Right ventricle myocardium inferior (tissue), 1 donor: ENCODE measurements at regions not wholly inside any gene's neighbourhood (a gene's known extent, or its start where the extent isn't known, plus 50 kb on each side); places are given as distances from the start of the nearest gene placed in this dataset.

ENCODE experiments used
- ATAC-seq: fragments of 200-7000 bp; cut with Tn5 transposase; one replicate; pipeline ENCODE4 v1.9.1; 2020; ENCODE audit warnings: mild to moderate bottlenecking, moderate library complexity
- DNase-seq: peaks from one replicate; pipeline ENCODE4 v3.0.0; 2021; ENCODE audit errors: missing footprints
- intact Hi-C: fragments of 100-400 bp; cut with DNase I; formaldehyde crosslinking; loops from one replicate; pipeline ENCODE4 v1.11.0; 2022
- donor health status: DM: no; HTN: yes; CAD: no; lungs with severe emphysema.

DNA sequence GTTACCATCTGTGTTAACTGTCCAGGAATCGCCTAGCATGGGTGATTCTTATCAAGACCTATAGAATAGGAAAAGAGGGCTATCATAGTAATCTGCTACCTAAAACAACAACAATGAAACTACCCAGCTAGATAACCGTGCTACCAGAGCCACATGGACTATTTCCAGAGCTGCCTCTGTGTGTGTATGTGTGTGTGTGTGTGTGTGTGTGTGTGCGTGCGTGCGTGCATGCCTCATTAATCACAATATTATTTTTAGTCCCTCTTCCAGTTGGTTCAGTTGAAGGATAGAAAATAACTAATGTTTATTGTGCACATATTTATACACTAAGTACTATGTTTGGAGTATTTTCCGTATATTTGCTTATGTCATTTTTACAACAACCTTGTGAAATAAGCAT lies 201.1 kb downstream of the SP3 start:
- ATAC-seq (no peak), DNase-seq (no peak)

DNA sequence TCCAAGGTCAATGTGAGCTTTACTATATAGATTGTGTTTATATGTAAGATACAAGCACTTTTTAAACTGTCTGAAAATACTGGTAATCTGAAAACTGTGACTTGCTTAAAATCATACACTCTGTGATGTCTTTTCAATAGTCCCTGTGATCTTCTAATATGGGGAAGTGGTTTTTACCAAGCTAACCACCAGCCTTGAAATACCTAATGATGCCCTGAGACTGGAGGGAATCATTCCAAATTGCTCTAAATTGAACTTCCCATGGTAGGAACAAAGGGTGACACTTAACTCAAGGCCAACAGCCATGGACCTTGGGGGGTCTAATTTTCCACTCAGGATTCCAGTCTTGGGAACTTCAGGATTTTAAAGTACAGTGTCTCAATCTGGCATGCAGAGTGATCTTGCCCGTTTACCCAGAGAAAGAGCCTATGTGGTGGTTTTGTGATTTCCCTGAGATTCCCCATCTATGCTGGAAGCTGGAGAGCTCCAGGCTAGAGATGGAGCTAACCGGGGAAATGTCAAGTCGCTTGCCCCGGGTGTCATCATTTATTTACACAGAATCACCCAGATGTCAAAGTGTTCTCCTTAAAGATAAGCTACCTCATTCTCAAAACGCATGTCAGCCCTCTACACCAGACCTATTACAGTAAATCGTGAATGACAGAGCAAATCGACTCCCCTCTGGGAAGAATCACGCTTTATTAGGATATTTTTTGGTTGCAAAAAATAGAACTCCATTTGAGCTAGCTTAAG lies 198.5 kb downstream of the SP3 start:
- no peak for ATAC-seq
- intact Hi-C loops = no loop called here
- no peak for DNase-seq

More for the DNA sequence above, 201.1 kb downstream of the SP3 start:
- intact Hi-C loops = no loop called here

DNA sequence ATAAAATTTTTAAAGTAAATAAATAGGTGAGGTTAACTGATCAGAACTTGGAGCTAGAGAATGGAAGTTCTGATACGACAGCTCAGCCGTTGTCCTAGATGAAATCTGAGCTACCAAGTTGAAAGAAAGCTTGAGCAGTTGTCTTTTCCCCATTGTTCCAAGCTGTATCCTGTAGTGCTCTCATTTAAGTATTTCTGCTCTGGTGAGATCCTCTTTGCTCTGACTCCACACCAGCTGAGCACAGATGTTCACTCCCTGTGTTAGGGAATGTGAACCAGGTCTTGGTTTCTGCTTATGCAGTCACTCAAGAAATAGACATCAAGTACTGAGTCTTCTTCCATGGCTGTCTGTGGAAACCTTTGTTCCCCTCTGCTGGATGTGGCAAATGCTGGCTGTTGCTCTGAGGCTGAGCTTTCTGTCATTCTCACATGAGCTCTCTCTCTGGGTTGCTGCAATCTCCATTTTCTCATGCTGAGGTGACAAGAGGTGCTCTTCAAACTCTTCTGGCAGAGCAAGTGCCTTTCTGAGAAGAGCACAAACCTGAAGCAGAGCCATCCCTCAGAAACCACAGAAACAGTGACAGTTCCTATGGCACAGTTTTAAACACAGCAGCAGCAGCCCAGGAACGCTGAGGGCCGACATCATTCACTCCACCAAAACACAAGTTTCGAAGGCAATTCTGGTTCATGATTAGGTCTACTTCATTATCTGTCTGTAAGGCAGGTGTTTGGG lies 194.1 kb downstream of the SP3 start:
- ATAC-seq = no peak
- intact Hi-C loops = no loop called here
- no peak for DNase-seq

DNA sequence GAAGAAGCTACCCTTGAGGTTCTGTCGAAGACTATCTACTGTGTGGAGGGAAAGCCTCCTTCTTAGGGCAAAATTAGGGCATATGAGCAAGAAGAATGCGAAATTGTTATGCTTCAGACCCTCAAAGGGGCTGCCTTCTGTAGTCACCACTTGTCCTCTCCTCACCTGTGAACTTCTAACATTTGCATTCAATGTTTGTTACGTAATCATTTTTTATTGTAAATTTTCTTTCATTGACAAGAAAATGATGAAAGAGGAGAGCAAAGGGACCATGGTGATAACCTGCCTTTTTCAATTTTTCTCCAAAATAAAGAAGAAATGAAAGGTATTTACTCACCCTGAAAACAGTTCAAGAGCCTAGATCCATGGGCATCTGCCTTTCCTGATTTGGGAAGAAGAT lies 193.0 kb downstream of the SP3 start:
- DNase-seq (no peak), ATAC-seq (no peak)
- intact Hi-C loops = no loop called here

DNA sequence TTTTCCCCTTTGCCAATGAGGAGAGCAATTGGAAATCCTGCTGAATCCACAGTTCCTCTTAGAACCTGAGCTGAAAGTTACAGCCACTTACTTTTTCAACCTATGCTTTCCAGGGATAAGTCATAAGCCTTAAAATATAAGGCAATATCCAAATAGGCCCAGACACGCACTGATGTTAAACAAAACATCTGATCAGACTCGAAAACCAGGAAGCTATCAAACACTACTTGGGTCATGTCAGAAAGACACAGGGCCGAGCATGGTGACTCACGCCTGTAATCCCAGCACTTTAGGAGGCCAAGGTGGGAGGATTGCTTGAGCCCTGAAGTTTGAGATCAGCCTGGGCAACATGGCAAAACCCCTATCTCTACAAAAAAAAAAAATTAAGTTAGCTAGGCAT lies 192.1 kb downstream of the SP3 start:
- DNase-seq = no peak
- intact Hi-C loops = no loop called here
- no peak for ATAC-seq

DNA sequence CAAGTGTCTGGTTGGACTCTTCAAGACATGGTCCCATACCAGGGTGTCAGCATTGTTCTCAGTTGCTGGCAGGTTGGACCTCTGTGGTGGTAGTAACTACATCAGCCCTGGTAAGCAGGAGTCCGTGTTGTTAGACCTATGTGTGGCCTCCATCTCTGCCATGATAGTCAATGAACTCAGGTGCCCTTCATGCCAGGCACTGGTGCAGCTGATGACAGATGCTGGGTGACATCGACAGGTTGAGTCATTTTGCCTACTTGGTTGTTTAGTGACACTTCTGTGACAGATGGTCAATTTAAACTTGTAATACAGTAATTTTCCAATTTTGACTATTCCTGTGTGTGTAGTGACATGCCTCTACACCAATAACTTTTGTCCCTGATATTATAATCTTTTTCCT lies 189.7 kb downstream of the SP3 start:
- DNase-seq (no peak), ATAC-seq (no peak)
- intact Hi-C loops = no loop called here

DNA sequence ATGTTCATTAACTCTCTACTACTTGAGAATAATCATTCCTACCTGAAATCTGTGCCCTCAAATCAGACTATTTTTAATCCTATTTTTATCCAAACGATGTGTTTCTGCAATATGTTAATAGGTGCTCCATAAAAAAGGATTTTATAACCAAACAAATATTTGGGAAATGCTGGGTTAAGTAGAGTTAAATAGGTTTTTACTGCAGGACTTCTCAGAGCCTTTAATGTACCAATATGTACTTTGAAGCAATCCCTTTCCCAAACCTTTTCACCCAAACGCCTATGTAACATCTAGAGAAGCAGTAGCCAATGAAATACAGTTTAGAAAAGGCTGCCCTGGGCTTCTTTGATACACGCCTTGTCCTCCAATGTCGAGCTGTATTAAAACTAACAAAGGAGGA lies 182.5 kb downstream of the SP3 start:
- intact Hi-C loops = no loop called here
- DNase-seq (no peak), ATAC-seq (no peak)

DNA sequence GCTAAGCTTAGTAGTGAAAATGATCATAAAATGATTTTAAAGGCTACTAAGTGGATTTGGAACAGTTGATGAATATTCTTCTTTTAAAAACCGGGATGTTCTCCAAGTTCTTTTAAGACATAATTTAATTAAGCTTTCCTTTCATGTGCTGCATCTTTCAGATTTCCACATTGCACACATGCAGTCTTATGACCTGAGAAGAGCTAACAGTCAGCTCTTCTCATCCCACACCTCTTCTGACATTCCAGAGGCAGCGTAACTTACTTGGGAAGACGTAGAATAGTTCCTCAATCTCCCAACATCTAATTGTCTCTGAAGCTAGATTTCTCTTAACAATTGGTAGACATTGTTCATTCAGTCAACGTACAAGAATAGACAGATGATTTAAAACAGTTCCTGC lies 181.8 kb downstream of the SP3 start:
- DNase-seq (no peak), ATAC-seq (no peak)
- intact Hi-C loops = no loop called here

DNA sequence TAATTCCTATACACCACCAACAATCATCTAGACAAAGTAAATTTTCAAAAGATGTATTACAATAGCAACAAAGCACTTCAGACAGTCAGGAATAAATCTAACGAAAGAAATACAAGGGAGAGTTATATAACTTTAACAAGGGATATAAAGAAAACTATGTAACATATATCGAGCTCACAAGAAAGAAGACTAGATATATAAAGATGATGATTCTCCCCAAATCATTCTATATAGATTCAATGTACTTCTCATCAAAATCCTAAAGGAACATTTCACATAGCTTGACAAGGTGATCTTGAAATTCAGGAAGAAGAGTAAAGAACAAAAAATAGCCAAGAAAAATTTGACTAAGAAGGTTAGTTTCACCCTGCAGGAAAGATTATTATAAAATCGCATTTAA lies 179.4 kb downstream of the SP3 start:
- no peak for DNase-seq
- intact Hi-C loops = no loop called here
- no peak for ATAC-seq

DNA sequence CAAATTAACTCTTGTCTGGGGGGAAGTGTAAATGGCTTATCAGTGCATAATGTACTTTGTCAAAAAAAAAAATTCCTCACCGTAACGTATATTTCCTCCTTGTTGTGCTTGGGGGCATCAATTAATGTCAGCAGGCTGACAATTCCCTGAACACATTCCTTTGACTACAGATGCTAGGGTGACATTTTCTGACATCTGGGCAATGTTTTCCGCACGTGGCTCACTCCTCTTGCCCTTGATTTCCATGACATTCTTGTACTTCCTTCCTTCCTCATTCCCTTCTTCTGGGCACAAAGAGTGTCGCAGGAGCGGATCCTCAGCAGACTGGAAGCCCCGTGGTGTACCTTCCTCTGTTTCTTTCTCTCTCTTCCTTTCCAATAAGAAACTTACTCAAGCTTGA lies 173.7 kb downstream of the SP3 start:
- no peak for ATAC-seq
- intact Hi-C loops = no loop called here

DNA sequence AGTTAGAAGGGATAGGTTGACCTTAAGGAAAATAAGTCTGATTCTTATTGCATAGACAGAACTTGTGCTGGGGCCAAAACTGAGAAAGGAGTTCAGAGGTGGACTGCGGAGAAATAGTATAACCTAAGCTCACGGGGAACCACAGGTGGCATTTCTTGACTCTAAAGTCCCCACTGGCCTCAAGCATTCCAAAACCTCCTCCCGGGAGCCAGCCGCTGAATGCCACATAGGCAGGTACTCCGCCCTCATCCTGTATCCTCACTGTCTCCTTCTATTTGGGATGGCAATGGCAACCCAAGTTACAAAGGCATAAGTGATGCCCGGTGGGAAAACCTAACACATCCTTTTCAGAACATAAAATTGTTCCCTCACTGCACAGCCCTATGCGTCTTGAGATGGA lies 173.0 kb downstream of the SP3 start:
- ATAC-seq (no peak), DNase-seq (no peak)
- intact Hi-C loops = no loop called here

More for the DNA sequence above, 173.7 kb downstream of the SP3 start:
- no peak for DNase-seq

DNA sequence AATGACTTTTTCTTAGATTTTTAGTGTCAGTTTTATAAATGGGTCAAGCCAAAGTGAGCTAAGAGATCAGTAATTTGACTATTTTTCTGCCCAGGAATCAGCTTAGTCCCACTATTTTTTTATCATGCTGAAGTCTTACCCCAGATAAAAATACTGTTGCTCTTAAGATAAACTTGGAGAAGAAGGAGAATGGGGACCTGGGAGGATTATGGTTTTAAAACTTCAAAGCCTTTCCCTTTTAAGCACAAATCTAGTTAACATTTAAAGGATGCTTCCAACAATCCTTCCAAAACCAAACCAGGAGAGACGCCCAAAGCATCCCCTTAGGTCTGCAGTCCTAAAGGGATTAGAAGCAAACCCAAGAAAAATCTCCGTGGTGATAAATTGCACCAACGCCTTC lies 172.4 kb downstream of the SP3 start:
- DNase-seq (no peak), ATAC-seq (no peak)
- intact Hi-C loops = no loop called here

DNA sequence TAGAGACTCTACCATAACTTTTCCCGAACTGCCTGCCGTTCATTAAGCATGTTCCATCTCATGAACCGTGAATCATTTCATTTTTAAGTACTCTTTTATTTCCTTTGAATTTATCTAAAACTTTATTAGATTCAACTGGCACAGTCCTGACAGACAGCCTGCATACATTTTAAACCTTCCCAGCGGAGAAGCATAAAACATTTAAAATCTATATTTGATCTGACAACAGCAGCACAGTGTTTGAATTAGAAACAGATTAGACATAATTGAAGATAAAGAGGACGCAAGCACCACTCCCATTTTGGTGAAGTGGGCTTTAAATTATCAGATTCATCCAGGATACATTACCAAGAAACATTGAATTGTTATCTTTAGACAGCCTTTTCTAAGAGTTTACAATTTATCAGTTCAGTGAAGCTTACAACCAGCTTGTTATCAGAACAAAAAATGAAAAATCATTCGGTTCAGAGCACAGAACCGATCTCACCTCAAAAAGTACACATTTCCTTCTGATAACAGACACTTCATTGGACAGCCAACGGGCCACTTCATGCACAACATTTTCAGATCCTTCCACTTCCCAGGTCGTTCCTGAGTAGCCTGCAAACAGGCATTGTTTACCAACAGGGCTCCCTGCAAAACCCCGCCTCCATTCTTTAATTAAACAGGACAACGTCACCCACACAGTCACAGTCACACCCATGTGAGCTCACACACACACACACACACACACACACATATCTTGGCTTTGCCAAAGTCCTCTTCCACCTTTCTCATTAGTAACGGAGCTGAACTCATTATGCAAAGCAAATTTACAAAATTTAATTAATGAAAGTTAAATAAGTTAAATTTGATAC lies 171.2 kb downstream of the SP3 start:
- no peak for ATAC-seq
- DNase-seq = no peak
- intact Hi-C loops = no loop called here

DNA sequence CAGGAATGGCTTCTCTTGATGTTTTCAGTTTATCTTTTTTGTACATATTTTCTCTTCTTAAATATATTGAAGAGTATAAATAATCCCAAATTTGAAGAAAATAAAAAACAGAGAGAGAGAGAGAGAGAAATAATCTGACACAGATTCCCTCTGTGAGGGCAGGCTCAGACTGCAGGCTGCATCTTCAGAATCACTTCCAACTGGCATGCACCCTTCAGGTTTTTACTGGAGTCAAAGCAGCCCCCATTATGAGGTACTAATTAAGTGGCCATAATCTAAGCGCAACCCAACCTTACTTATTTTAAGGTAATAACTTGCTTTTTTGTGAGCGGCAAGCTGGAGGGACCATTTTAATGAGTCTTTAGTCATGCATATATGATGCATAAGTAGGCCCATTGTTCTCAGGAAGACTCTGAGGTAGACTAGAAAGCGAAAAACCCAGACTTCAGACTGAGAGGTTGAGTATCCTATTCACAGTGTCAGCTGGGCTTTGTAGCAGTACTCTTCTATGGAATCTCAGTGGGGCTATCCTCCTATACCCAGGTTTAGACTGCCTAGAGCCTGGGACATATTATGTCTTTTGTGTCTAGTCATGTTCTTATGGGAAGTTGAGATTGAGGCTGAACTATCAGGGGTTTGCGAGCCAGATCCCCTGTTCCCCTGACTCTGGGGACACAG lies 167.4 kb downstream of the SP3 start:
- no peak for DNase-seq
- intact Hi-C loops = no loop called here

DNA sequence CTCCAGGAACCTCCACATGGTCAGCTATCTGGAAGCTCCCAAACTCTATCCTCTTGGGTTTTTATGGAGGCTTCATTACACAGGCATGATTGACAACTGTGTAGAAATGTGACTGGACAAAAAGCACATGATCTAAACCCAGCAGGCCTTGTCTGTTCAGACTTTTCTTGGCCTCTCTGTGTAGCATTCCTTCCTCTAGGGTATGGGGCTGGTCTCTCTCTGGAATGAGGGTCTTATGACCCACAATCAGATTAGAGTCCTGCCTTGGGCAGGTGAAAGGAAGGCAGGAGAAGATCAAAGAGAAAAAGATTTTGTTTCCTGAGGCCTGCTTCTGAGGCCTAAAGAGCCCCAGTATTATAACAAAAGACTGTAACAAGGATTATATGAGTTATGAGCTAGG lies 162.7 kb downstream of the SP3 start:
- intact Hi-C loops = no loop called here
- no peak for DNase-seq
- no peak for ATAC-seq

More for the DNA sequence above, 167.4 kb downstream of the SP3 start:
- ATAC-seq = no peak

DNA sequence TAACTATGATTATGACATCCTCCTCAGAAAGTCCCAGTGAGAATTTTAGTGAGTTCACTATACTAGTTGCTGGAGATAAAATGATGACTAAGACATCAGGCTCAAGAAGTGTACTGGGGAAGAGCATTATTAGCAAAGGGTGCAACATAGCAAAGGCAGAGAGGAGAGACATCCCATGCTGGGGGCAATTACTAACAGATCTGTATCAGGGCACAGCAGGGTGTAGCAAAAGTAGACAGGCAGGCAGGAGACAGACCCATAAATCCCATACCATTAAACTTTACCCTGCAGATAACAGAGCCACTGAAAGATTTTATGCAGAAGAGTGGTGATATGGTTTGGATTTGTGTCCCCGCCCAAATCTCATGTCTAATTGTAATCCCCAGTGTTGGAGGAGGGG lies 161.7 kb downstream of the SP3 start:
- DNase-seq (no peak), ATAC-seq (no peak)
- intact Hi-C loops = no loop called here

DNA sequence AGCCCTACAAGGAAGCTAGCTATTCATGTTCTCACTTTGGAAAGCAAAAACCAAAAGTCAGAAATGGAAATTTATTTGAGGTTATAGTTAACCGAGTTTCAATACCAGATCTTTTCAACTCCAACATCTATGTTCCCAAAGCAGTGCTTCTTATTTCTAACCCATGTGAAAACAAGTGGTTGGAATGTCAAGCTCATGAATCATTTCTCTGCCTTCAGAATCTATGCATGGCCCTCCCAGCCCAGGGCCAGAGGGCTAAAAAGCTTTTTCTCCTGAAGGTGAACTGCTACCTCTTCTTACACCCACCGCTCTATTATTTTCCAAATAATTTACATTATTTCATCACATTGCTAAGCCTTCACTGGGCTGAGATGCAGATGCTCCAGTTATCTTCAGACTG lies 158.4 kb downstream of the SP3 start:
- ATAC-seq = no peak
- no peak for DNase-seq

DNA sequence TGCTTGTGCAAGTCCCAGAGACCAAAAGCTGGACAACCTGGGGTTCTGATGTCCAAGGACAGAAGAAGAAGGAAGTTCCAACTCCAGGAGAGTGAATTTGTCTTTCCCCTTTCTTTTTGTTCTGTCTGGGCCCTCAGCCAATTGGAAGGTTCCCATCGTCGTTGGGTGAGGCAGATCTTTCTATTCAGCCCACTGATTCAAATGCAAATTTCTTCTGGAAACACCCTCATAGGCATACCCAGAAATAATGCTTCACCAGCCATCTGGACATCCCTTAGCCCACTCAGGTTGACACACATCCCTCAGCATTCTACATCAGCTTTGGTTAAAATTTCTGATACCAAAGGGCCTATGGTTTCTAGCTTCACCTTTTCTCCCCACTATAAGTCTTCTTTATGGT lies 156.5 kb downstream of the SP3 start:
- ATAC-seq (no peak), DNase-seq (no peak)
- intact Hi-C loops = no loop called here

More for the DNA sequence above, 158.4 kb downstream of the SP3 start:
- intact Hi-C loops = no loop called here

DNA sequence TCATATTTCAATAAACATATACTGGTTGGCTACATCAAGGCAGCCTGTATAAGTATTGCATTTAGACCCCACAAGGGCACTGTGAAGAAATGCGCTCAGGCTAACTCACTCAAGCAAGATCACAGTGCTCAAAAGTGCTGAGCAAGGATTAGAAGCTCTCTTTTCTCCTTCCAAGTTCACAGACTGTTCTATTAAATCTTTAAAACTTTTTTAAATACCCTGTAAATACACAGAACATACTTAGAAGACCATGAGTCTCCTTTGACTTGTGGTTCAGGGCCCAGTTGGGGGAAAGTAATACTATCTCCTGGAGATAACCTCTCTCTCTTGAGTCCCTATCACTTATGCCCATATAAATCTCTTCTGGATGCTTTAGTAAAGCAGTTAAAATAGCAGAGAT lies 152.9 kb downstream of the SP3 start:
- intact Hi-C loops = no loop called here
- ATAC-seq = no peak
- no peak for DNase-seq
